Chondrocyte (in vitro differentiated cells): ENCODE measurements at regions not wholly inside any gene's neighbourhood (a gene's known extent, or its start where the extent isn't known, plus 50 kb on each side); places are given as distances from the start of the nearest gene placed in this dataset.
"Not testable (repeated sequence)": the region's sequence is repeated elsewhere in the genome, so short reads cannot be mapped to it uniquely, and the experiment has no call there.

ENCODE experiments used
- DNase-seq: peaks from one replicate; pipeline ENCODE4 v3.0.0; 2021; ENCODE audit warnings: mixed read lengths, low spot score
- H3K27ac Mint-ChIP-seq: one replicate; pipeline ENCODE4 v1.8.0; 2021; ENCODE audit warnings: mild to moderate bottlenecking, moderate library complexity, mixed read lengths; ENCODE audit not compliant: unreplicated experiment
- H3K27me3 Mint-ChIP-seq: 2 replicates; pipeline ENCODE4 v1.8.0; 2021; ENCODE audit warnings: low read depth, mixed read lengths
- H3K36me3 Mint-ChIP-seq: 2 replicates; pipeline ENCODE4 v1.8.0; 2021; ENCODE audit warnings: low read depth, mixed read lengths
- H3K4me1 Mint-ChIP-seq: 2 replicates; pipeline ENCODE4 v1.8.0; 2021; ENCODE audit warnings: low read depth, mild to moderate bottlenecking, mixed read lengths
- H3K4me3 Mint-ChIP-seq: one replicate; pipeline ENCODE4 v1.8.0; 2021; ENCODE audit warnings: mild to moderate bottlenecking, moderate library complexity, mixed read lengths; ENCODE audit not compliant: unreplicated experiment
- H3K9me3 Mint-ChIP-seq: 2 replicates; pipeline ENCODE4 v1.8.0; 2021; ENCODE audit warnings: low read depth, mixed read lengths
- CTCF ChIP-seq: fragments of 200-600 bp; sonication (generic); IDR thresholded peaks from 2 replicates; pipeline ENCODE4 v1.5.0; 2021; ENCODE audit warnings: antibody characterized with exemption, mild to moderate bottlenecking, moderate library complexity

- H3K27ac Mint-ChIP-seq: no peak overlapping the region
- H3K36me3 Mint-ChIP-seq: no peaks in the 10 kb centered on the region
- no peaks in the 10 kb centered on the region for H3K27me3 Mint-ChIP-seq
- TF ChIP-seq CTCF: no peak
- H3K4me1 Mint-ChIP-seq: no peaks in the 10 kb centered on the region
- H3K9me3 Mint-ChIP-seq: no peaks in the 10 kb centered on the region
- no peak for DNase-seq
- H3K4me3 Mint-ChIP-seq: no peak overlapping the region
Observed at GRCh38 chr7:118861581-118861980, 637.1 kb downstream of the ANKRD7 start.

GRCh38 chr7:118862740-118863139, 638.2 kb downstream of the ANKRD7 start:
- Mint-ChIP-seq H3K27me3 (peaks cover 2% of the 10 kb centered on the region), H3K36me3 (no peaks in the 10 kb centered on the region), H3K4me3 (no peak overlapping the region), H3K27ac (no peak overlapping the region), H3K9me3 (no peaks in the 10 kb centered on the region), H3K4me1 (no peaks in the 10 kb centered on the region)
- DNase-seq: no peak
- no peak for TF ChIP-seq CTCF

GRCh38 chr7:118863966-118864365, 639.5 kb downstream of the ANKRD7 start:
- peaks cover 4% of the 10 kb centered on the region for H3K27me3 Mint-ChIP-seq
- no peak for DNase-seq
- H3K4me1 Mint-ChIP-seq: no peaks in the 10 kb centered on the region

GRCh38 chr7:118867860-118868259, 643.4 kb downstream of the ANKRD7 start:
- no peak for TF ChIP-seq CTCF
- Mint-ChIP-seq H3K27me3 (peaks cover 4% of the 10 kb centered on the region), H3K4me3 (no peak overlapping the region), H3K27ac (no peak overlapping the region), H3K9me3 (no peaks in the 10 kb centered on the region), H3K4me1 (no peaks in the 10 kb centered on the region), H3K36me3 (no peaks in the 10 kb centered on the region)
- DNase-seq: no peak

More at GRCh38 chr7:118863966-118864365, 639.5 kb downstream of the ANKRD7 start:
- H3K4me3 Mint-ChIP-seq: no peak overlapping the region
- no peaks in the 10 kb centered on the region for H3K9me3 Mint-ChIP-seq
- no peaks in the 10 kb centered on the region for H3K36me3 Mint-ChIP-seq
- no peak overlapping the region for H3K27ac Mint-ChIP-seq
- TF ChIP-seq CTCF: no peak

GRCh38 chr7:118869141-118869540, 644.6 kb downstream of the ANKRD7 start:
- not testable (repeated sequence) for H3K36me3 Mint-ChIP-seq, H3K9me3 Mint-ChIP-seq, H3K4me3 Mint-ChIP-seq, DNase-seq, H3K27me3 Mint-ChIP-seq, H3K27ac Mint-ChIP-seq, H3K4me1 Mint-ChIP-seq

GRCh38 chr7:118870187-118870586, 645.7 kb downstream of the ANKRD7 start:
- no peaks in the 10 kb centered on the region for H3K36me3 Mint-ChIP-seq
- no peaks in the 10 kb centered on the region for H3K4me1 Mint-ChIP-seq
- DNase-seq: no peak
- H3K4me3 Mint-ChIP-seq: no peak overlapping the region
- H3K27me3 Mint-ChIP-seq: peaks cover 4% of the 10 kb centered on the region
- H3K9me3 Mint-ChIP-seq: no peaks in the 10 kb centered on the region
- TF ChIP-seq CTCF: peak; percentile 58
- no peak overlapping the region for H3K27ac Mint-ChIP-seq
